Activated T-cell treated with anti-CD3 and anti-CD28 coated beads, Interleukin-2, amount 50 U/mL, for 48 hours (primary cell): ENCODE measurements at regions not wholly inside any gene's neighbourhood (a gene's known extent, or its start where the extent isn't known, plus 50 kb on each side); places are given as distances from the start of the nearest gene placed in this dataset.

ENCODE experiments used
- DNase-seq, 2 experiments: peaks; one replicate each; pipeline ENCODE4 v3.0.0-alpha.2; 2020

DNA sequence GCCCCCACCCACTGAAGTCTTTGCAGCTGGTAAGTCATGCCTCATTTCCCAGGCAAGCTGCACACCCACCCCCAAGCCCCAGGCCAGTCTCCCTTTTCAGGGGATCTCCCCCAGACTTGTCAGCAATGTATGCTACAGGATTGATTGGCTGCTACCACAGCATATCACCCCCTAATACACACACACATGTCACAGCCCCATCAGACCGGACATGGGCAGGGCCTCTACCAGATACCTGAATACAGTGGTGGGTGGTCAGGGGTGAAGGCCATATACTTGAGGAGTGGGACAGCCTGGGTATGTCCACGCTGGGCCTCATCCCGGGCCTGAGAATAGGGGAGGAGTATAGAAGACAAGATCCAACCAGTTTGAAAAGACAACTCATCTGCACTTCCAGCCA, 63.4 kb upstream of the ARAP3 start:
- no peak for DNase-seq

DNA sequence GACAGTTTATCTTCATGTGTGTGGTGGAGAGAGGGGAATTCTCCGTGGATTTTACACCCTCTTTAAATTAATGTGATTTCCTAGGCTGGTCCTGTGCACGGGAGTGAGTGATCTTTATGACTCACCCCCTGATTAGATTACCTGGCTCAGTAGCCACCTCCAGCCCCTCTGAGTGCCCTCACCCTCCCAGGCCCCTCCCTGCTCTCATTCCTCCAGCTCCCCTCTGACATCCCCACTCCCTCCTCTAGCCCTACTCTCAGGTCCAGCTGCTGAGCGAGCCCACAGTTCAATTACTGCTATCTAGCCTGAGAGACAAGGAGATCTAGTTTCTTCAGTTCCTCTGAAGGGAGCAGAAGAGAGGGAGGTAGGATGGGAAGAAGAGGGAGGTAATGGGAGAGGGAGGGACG, 61.8 kb upstream of the ARAP3 start:
- DNase-seq, result no peak

DNA sequence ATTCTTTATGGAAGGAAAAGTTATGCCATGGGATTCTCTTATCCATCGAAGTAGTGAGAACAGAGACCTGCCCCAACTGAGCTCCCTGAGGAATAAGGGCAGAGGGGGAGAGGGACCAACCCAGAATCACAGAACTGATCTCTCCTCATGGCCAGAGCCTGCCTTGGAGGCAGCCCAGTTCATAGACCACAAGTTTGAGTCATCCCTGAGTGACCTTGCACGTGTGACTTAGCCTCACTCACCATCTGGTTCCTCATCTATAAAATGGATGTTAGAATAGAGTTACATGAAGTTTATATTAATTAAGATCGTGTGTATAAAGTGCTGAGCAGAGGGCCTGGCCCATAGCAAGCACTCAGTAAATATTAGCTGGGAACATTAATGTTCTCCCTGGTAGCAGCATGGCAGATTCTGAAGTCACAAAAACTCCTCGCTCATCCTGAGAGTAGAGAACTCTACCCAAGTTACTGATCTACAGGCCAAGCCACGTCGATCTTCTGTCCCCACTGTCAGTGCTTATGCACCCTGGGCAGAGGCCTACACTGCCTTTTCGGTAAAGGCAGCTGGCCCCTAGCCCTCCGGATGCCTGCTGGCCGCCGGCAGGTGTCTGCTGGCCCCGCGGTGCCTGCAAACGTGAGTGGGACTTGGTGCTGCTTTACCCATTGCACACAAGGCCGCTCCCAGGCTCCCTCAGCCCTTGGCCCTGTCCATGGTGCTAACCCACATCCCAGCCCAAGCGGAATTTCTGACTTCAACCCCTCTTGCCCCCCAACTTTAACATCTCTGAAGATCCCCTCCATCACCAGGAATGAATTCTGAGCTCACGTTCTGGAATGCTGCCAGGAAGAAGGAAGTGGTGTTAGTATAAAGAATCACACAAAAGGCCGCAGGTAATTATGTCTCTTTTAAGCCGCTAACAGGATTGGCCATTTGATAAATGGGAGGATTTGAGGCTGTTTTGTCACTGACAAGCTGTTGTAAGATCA, 61.1 kb upstream of the ARAP3 start:
- DNase-seq, result peak; percentile 24 to 28

- DNase-seq, result no peak
These were observed 60.1 kb upstream of the ARAP3 start for GRCh38 chr5:141742144-141742543.

DNA sequence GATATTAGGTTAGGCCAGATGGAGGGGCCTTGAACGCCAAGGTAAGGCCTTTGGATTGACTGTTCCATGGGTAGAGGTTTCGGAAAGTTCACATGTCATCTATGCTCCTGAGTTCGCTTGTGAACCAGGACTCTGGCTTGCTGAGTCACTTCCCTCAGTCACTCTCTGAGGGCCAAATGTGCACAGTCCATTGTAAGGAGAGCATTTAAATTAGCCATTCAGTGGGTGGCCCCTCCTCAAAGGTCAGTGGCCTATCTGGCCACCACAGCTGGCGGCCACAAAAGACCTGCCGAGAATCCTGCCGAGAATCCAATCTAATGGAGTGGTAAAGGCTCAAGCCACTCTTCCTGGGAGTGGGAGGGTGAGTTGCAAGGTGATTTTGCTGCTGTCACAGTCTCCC, 58.9 kb upstream of the ARAP3 start:
- DNase-seq, result no peak

DNA sequence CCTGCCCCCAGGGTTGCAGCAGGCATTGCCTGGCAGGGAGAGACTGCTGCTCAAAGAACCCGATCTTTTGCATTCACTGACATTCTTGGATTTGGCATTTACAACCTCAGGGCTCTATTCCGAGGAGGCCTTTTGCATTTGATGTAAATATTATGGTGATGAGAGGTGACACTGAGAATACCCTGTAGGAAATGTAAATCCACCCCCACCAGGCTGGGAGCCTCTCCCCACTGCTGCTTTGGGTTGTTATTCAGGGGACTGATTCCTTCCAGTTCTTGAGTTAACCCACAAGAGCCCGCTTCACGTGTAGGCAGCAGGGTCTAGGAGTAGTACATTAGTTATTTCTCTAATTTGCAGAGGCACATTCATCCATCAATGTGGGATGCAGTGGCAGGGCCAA, 55.5 kb upstream of the ARAP3 start:
- DNase-seq, result no peak

- DNase-seq, result no peak
These were observed 53.8 kb upstream of the ARAP3 start for GRCh38 chr5:141735823-141736222.

GRCh38 chr5:141734501-141735229, 52.6 kb upstream of the ARAP3 start:
- peak; percentile 32 to 44 for DNase-seq

DNA sequence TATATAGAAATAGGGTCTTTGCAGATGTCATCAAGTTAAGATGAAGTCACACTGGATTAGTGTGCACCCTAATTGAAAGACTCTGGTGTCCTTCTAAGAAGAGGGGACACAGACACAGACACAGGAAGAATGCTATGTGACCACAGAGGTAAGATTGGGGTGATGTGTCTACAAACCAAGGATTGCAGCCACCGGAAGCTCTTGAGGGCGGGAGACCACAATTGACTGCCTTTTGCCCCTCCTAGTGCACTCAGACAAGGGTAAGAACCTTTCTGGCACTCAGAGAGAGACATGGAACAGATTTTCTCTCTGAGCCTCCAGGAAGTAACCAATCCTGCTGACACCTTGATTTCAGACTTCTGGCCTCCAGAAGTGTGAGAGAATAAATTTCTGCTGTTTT, 51.2 kb upstream of the ARAP3 start:
- DNase-seq, result no peak

- no peak for DNase-seq
These were observed 50.4 kb upstream of the ARAP3 start for GRCh38 chr5:141732417-141732816.
